Panc1 (cell line): ENCODE measurements at regions not wholly inside any gene's neighbourhood (a gene's known extent, or its start where the extent isn't known, plus 50 kb on each side); places are given as distances from the start of the nearest gene placed in this dataset.

ENCODE experiments used
- ATAC-seq: fragments of 200-7000 bp; cut with Tn5 transposase; 2 replicates; pipeline ENCODE4 v1.9.1; 2020; ENCODE audit warnings: mild to moderate bottlenecking, moderate library complexity
- BruUV-seq: library from RNA; stranded (reverse); fragments of 400-500 nt; replicated peaks from 2 replicates; lab custom pipeline; 2021; lab: Mats Ljungman, UMichigan
- CTCF ChIA-PET: fragments of 300-600 bp; sonication (Branson Sonifier 250); formaldehyde crosslinking; loops from one replicate; lab custom pipeline; 2022; ENCODE audit warnings: antibody characterized with exemption; lab: Charles Lee
- POLR2A ChIA-PET: fragments of 300-600 bp; sonication (Branson Sonifier 250); formaldehyde crosslinking; loops from one replicate; lab custom pipeline; 2022; ENCODE audit warnings: antibody characterized with exemption; lab: Charles Lee
- DNase-seq: peaks from one replicate; pipeline ENCODE4 v3.0.0-alpha.2; 2010; ENCODE audit warnings: low read depth, low spot score
- H3K27ac ChIP-seq: 2 replicates; pipeline ENCODE4 v1.5.1; 2011; ENCODE audit warnings: mild to moderate bottlenecking, low read length, inconsistent platforms
- H3K27me3 ChIP-seq: fragments of 200-500 bp; sonication (Bioruptor generic); 2 replicates; pipeline ENCODE4 v1.6.0; 2014; ENCODE audit warnings: low read length, inconsistent platforms; ENCODE audit not compliant: control insufficient read depth, insufficient read depth
- H3K36me3 ChIP-seq: fragments of 200-500 bp; sonication (Bioruptor generic); 2 replicates; pipeline ENCODE4 v1.5.1; 2014; ENCODE audit warnings: inconsistent platforms, mild to moderate bottlenecking, low read length, moderate library complexity; ENCODE audit not compliant: control insufficient read depth, insufficient read depth
- H3K4me1 ChIP-seq: 2 replicates; pipeline ENCODE4 v1.5.1; 2011; ENCODE audit warnings: inconsistent platforms, mild to moderate bottlenecking, low read length, moderate library complexity; ENCODE audit not compliant: control insufficient read depth, insufficient read depth
- H3K4me3 ChIP-seq, 2 experiments: 2 replicates each; pipeline ENCODE4 v1.5.1; 2011 to 2012; ENCODE audit warnings: low read depth in 2 of 2, low read length in 2 of 2, mild to moderate bottlenecking in 2 of 2, inconsistent platforms in 1 of 2, moderate library complexity in 1 of 2
- H3K9me3 ChIP-seq: fragments of 200-500 bp; sonication (Bioruptor generic); 2 replicates; pipeline ENCODE4 v1.5.1; 2014; ENCODE audit warnings: low read depth, mild to moderate bottlenecking, inconsistent platforms, low read length, moderate library complexity; ENCODE audit not compliant: control insufficient read depth, insufficient read depth
- CTCF ChIP-seq: fragments of 450-650 bp; IDR thresholded peaks from 2 replicates; pipeline ENCODE4 v1.5.1; 2017; ENCODE audit warnings: mild to moderate bottlenecking
- POLR2AphosphoS5 ChIP-seq: IDR thresholded peaks from 2 replicates; pipeline ENCODE4 v1.6.1; 2012; ENCODE audit warnings: mild to moderate bottlenecking, low read depth, low read length, moderate library complexity
- REST ChIP-seq, 2 experiments: IDR thresholded peaks; 2 replicates each; pipeline ENCODE4 v1.6.1; 2011 to 2012; ENCODE audit warnings: low read depth in 2 of 2, control low read depth in 1 of 2, low read length in 1 of 2, mild to moderate bottlenecking in 1 of 2, moderate library complexity in 1 of 2; ENCODE audit not compliant: insufficient read depth in 1 of 2
- SIN3A ChIP-seq: IDR thresholded peaks from 2 replicates; pipeline ENCODE4 v1.6.1; 2012; ENCODE audit warnings: low read depth, mild to moderate bottlenecking, low read length, moderate library complexity, borderline replicate concordance; ENCODE audit not compliant: insufficient read depth
- TCF7L2 ChIP-seq: IDR thresholded peaks from 2 replicates; pipeline ENCODE4 v1.6.1; 2011; ENCODE audit warnings: mild to moderate bottlenecking, low read depth, low read length, inconsistent platforms
- in situ Hi-C: cut with HindIII; loops from 2 replicates; pipeline ENCODE4 v1.10.0; 2016; ENCODE audit warnings: low sequenced_read_pairs, low pct_unique_long_range_greater_than_20kb
- intact Hi-C: fragments of 100-400 bp; cut with micrococcal nuclease; formaldehyde crosslinking; loops from one replicate; pipeline ENCODE4 v1.10.0; 2022; ENCODE audit not compliant: unreplicated experiment

- intact Hi-C loops (no loop called here), in situ Hi-C loops (no loop called here)
- ATAC-seq (no peak), DNase-seq (no peak)
- CTCF ChIA-PET, result no interaction called here
- Histone ChIP-seq H3K27me3 (no peaks in the 10 kb centered on the region), H3K36me3 (no peaks in the 10 kb centered on the region), H3K9me3 (no peaks in the 10 kb centered on the region), H3K4me1 (no peaks in the 10 kb centered on the region), H3K27ac (no peak overlapping the region), H3K4me3 (no peak overlapping the region)
- TF ChIP-seq REST (IDR thresholded peaks at IDR 0.05; ENCODE audit: insufficient read depth in 1 of 2, low read depth in 2 of 2, low read length in 1 of 2) (no peak), CTCF (no peak), POLR2AphosphoS5 (no peak), TCF7L2 (no peak), SIN3A (no peak)
- POLR2A ChIA-PET, result no interaction called here
- BruUV-seq, result no TSS peak
These were observed 1705.6 kb upstream of the TMEFF2 start for GRCh38 chr2:193900292-193900691.

GRCh38 chr2:193895226-193895625 lies 1700.5 kb upstream of the TMEFF2 start:
- Histone ChIP-seq H3K27me3 (no peaks in the 10 kb centered on the region), H3K27ac (no peak overlapping the region), H3K9me3 (no peaks in the 10 kb centered on the region), H3K4me1 (no peaks in the 10 kb centered on the region), H3K4me3 (no peak overlapping the region), H3K36me3 (no peaks in the 10 kb centered on the region)
- intact Hi-C loops, result no loop called here
- ChIA-PET POLR2A (no interaction called here), CTCF (no interaction called here)
- ATAC-seq (no peak), DNase-seq (no peak)
- BruUV-seq, result no TSS peak
- no peak for TF ChIP-seq CTCF
- no peak for TF ChIP-seq TCF7L2
- no peak for TF ChIP-seq REST (IDR thresholded peaks at IDR 0.05; ENCODE audit: insufficient read depth in 1 of 2, low read depth in 2 of 2, low read length in 1 of 2)
- TF ChIP-seq POLR2AphosphoS5, result no peak
- in situ Hi-C loops, result no loop called here
